GM23338 (cell line): ENCODE measurements at regions not wholly inside any gene's neighbourhood (a gene's known extent, or its start where the extent isn't known, plus 50 kb on each side); places are given as distances from the start of the nearest gene placed in this dataset.
"Not testable (repeated sequence)": the region's sequence is repeated elsewhere in the genome, so short reads cannot be mapped to it uniquely, and the experiment has no call there.

ENCODE experiments used
- ATAC-seq: fragments of 200-7000 bp; cut with Tn5 transposase; 3 replicates; pipeline ENCODE4 v1.9.1; 2020
- DNase-seq: peaks from one replicate; pipeline ENCODE4 v3.0.0-alpha.2; 2015; ENCODE audit warnings: low spot score
- H2AFZ ChIP-seq: fragments of 200-600 bp; sonication (generic); 2 replicates; pipeline ENCODE4 v1.8.0; 2016; ENCODE audit warnings: antibody characterized with exemption, mild to moderate bottlenecking, moderate library complexity
- H3F3A ChIP-seq: fragments of 200-600 bp; sonication (generic); replicated peaks from 2 replicates; pipeline ENCODE4 v1.8.0; 2017; ENCODE audit warnings: antibody characterized with exemption, mixed run types, low read depth
- H3K27ac ChIP-seq: fragments of 200-600 bp; sonication (generic); 2 replicates; pipeline ENCODE4 v1.6.1; 2016; ENCODE audit warnings: low read depth
- H3K27me3 ChIP-seq: fragments of 200-600 bp; sonication (generic); 2 replicates; pipeline ENCODE4 v1.8.0; 2016; ENCODE audit warnings: mild to moderate bottlenecking, mixed run types, moderate library complexity; ENCODE audit not compliant: insufficient read depth
- H3K36me3 ChIP-seq: fragments of 200-600 bp; sonication (generic); 2 replicates; pipeline ENCODE4 v1.8.0; 2016; ENCODE audit warnings: mild to moderate bottlenecking; ENCODE audit not compliant: insufficient read depth
- H3K4me1 ChIP-seq: fragments of 200-600 bp; sonication (generic); 2 replicates; pipeline ENCODE4 v1.8.0; 2016; ENCODE audit warnings: mild to moderate bottlenecking, moderate library complexity; ENCODE audit not compliant: insufficient read depth
- H3K4me2 ChIP-seq: fragments of 200-600 bp; sonication (generic); 2 replicates; pipeline ENCODE4 v1.7.1; 2017; ENCODE audit warnings: mixed run types
- H3K4me3 ChIP-seq: fragments of 200-600 bp; sonication (generic); 2 replicates; pipeline ENCODE4 v1.6.1; 2016; ENCODE audit warnings: mixed run types
- H3K79me2 ChIP-seq: fragments of 200-600 bp; sonication (generic); replicated peaks from 2 replicates; pipeline ENCODE4 v1.8.0; 2017; ENCODE audit warnings: mild to moderate bottlenecking; ENCODE audit not compliant: insufficient read depth
- H3K9me2 ChIP-seq: fragments of 200-600 bp; sonication (generic); 2 replicates; pipeline ENCODE4 v1.8.0; 2017; ENCODE audit not compliant: insufficient read depth
- H4K20me1 ChIP-seq: fragments of 200-600 bp; sonication (generic); replicated peaks from 2 replicates; pipeline ENCODE4 v1.8.0; 2017; ENCODE audit warnings: mild to moderate bottlenecking; ENCODE audit not compliant: insufficient read depth
- H3K27ac Mint-ChIP-seq: 2 replicates; pipeline ENCODE4 v1.8.0; 2020; ENCODE audit warnings: inconsistent platforms, mild to moderate bottlenecking, moderate library complexity, mixed read lengths
- H3K27me3 Mint-ChIP-seq: 3 replicates; pipeline ENCODE4 v1.8.0; 2022; ENCODE audit warnings: low read depth, mild to moderate bottlenecking, moderate library complexity, mixed read lengths, inconsistent platforms; ENCODE audit not compliant: insufficient read depth, poor library complexity
- H3K36me3 Mint-ChIP-seq: 3 replicates; pipeline ENCODE4 v1.8.0; 2021; ENCODE audit warnings: low read depth, mild to moderate bottlenecking, inconsistent platforms, moderate library complexity, mixed read lengths
- H3K4me1 Mint-ChIP-seq: 3 replicates; pipeline ENCODE4 v1.8.0; 2020; ENCODE audit warnings: mild to moderate bottlenecking, inconsistent platforms, mixed read lengths
- H3K4me3 Mint-ChIP-seq: 3 replicates; pipeline ENCODE4 v1.8.0; 2021; ENCODE audit warnings: moderate library complexity, mild to moderate bottlenecking, inconsistent platforms, mixed read lengths
- H3K9me3 Mint-ChIP-seq: 3 replicates; pipeline ENCODE4 v1.8.0; 2020; ENCODE audit warnings: moderate library complexity, mild to moderate bottlenecking, inconsistent platforms, mixed read lengths

- peaks cover 78% of the 10 kb centered on the region for H3K9me3 Mint-ChIP-seq
These were observed 2887.5 kb upstream of the TEKT4 start for GRCh38 chr2:91983696-91984095.

DNA sequence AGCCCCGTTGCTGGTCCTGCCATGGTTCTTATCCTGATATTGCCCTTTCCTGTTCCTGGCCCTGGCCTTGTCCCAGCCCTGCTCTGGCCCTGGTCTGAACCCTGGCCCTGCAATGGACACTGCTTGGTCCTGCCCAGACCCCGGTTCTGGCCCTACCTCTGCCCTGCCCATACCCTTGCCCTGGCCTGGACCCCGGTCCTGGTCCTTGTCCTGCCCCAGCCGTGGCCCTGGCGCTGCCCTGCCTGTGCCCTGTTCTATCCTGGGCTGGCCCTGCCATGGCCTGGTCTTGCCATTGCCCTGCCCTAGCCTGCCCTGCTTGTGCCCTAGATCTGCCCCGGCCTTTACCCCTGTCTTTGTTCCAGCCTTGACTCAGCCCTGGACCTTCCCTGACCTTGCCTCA is 2887.1 kb upstream of the TEKT4 start:
- not testable (repeated sequence) for H3K36me3 ChIP-seq, DNase-seq, H4K20me1 ChIP-seq, ATAC-seq, H3K27ac ChIP-seq, H3K4me1 ChIP-seq, H3F3A ChIP-seq, H3K4me1 Mint-ChIP-seq, H3K9me2 ChIP-seq, H3K4me2 ChIP-seq, H3K4me3 Mint-ChIP-seq, H2AFZ ChIP-seq, H3K27me3 ChIP-seq, H3K79me2 ChIP-seq, H3K27ac Mint-ChIP-seq, H3K27me3 Mint-ChIP-seq, H3K4me3 ChIP-seq
- peaks cover 74% of the 10 kb centered on the region for H3K9me3 Mint-ChIP-seq
- peaks cover 39% of the 10 kb centered on the region for H3K36me3 Mint-ChIP-seq

More at GRCh38 chr2:91983696-91984095, 2887.5 kb upstream of the TEKT4 start:
- not testable (repeated sequence) for DNase-seq, H3K79me2 ChIP-seq, H3K4me1 ChIP-seq, H3K4me1 Mint-ChIP-seq, H3K4me3 Mint-ChIP-seq, H3K27me3 ChIP-seq, H3F3A ChIP-seq, ATAC-seq, H3K27me3 Mint-ChIP-seq, H2AFZ ChIP-seq, H3K27ac Mint-ChIP-seq, H3K9me2 ChIP-seq, H3K36me3 ChIP-seq, H3K4me2 ChIP-seq, H3K4me3 ChIP-seq, H3K27ac ChIP-seq, H4K20me1 ChIP-seq
- H3K36me3 Mint-ChIP-seq = peaks cover 39% of the 10 kb centered on the region

DNA sequence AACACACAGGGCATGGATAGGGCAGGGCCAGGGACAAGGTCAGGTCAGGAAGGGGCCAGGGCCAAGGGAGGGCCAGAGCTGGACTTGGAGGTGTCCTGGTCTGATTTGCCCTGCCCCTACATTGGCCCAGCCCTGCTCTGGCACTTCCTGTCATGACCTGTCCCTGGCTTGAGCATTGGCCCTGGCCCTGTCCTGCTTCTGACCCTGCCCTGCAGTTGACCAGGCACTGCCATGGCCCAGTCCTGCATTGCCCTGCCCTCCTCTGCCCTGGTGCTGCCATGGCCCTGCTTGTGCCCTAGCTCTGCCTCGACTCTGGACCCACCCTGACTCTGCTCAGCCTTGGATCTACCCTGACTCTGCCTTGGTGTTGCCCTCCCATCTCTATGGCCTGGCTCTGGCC is 2885.7 kb upstream of the TEKT4 start:
- H3K4me1 Mint-ChIP-seq, H3K27me3 ChIP-seq, H3K27me3 Mint-ChIP-seq, H3K4me2 ChIP-seq, H3K79me2 ChIP-seq, H3K4me3 Mint-ChIP-seq, H3K36me3 ChIP-seq, DNase-seq, H3F3A ChIP-seq, ATAC-seq, H4K20me1 ChIP-seq, H3K4me1 ChIP-seq, H3K4me3 ChIP-seq, H3K9me2 ChIP-seq, H3K27ac ChIP-seq, H3K27ac Mint-ChIP-seq, H2AFZ ChIP-seq: not testable (repeated sequence)
- Mint-ChIP-seq H3K9me3 (peaks cover 61% of the 10 kb centered on the region), H3K36me3 (peaks cover 39% of the 10 kb centered on the region)

GRCh38 chr2:91986893-91987292 is 2884.3 kb upstream of the TEKT4 start:
- DNase-seq, H3K27me3 ChIP-seq, H3K79me2 ChIP-seq, H3K4me3 Mint-ChIP-seq, H3K36me3 ChIP-seq, H3K4me2 ChIP-seq, H3F3A ChIP-seq, H3K4me3 ChIP-seq, H3K27ac ChIP-seq, H3K4me1 Mint-ChIP-seq, H2AFZ ChIP-seq, H3K27ac Mint-ChIP-seq, ATAC-seq, H4K20me1 ChIP-seq, H3K9me2 ChIP-seq, H3K4me1 ChIP-seq, H3K27me3 Mint-ChIP-seq: not testable (repeated sequence)
- Mint-ChIP-seq H3K36me3 (peaks cover 31% of the 10 kb centered on the region), H3K9me3 (peaks cover 47% of the 10 kb centered on the region)

- not testable (repeated sequence) for H4K20me1 ChIP-seq, ATAC-seq, H3K27me3 Mint-ChIP-seq, DNase-seq, H2AFZ ChIP-seq, H3K9me2 ChIP-seq, H3K4me2 ChIP-seq, H3K79me2 ChIP-seq, H3K36me3 ChIP-seq, H3K27me3 ChIP-seq, H3K4me3 Mint-ChIP-seq, H3K4me1 ChIP-seq, H3K4me1 Mint-ChIP-seq, H3K27ac Mint-ChIP-seq, H3F3A ChIP-seq, H3K27ac ChIP-seq, H3K4me3 ChIP-seq
- Mint-ChIP-seq H3K36me3 (peaks cover 21% of the 10 kb centered on the region), H3K9me3 (peaks cover 38% of the 10 kb centered on the region)
These were observed 2882.5 kb upstream of the TEKT4 start for GRCh38 chr2:91988754-91989153.

- Mint-ChIP-seq H3K9me3 (peaks cover 30% of the 10 kb centered on the region), H3K36me3 (peaks cover 14% of the 10 kb centered on the region)
- not testable (repeated sequence) for H3K4me1 ChIP-seq, DNase-seq, H3K4me1 Mint-ChIP-seq, H3F3A ChIP-seq, H2AFZ ChIP-seq, H3K4me3 Mint-ChIP-seq, H3K27ac ChIP-seq, H3K27me3 ChIP-seq, H3K27ac Mint-ChIP-seq, H4K20me1 ChIP-seq, H3K9me2 ChIP-seq, H3K36me3 ChIP-seq, H3K27me3 Mint-ChIP-seq, ATAC-seq, H3K79me2 ChIP-seq, H3K4me2 ChIP-seq, H3K4me3 ChIP-seq
These were observed 2881.4 kb upstream of the TEKT4 start for GRCh38 chr2:91989781-91990180.

DNA sequence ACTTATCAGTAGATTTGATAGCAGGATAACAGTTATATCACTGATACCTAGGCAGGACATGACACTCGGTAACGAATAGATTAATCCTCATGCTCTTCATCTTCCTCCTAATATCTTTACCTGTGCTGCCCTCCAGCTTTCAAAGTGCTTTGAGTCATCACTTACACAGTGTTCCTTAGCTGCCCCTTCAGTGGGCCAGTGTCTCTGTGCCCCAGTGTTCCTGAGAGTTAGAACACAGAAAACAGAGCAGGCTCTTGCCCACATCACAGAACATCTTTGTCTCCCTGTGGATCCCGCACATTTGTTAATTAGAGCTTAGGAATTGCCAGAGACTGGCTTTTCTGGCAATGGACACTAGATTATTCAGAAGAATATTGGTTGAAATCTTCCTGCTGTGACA is 2864.7 kb upstream of the TEKT4 start:
- H3K4me3 Mint-ChIP-seq, DNase-seq, H2AFZ ChIP-seq, H3K27me3 Mint-ChIP-seq, H3K27ac ChIP-seq, H3K4me3 ChIP-seq, H3K4me2 ChIP-seq, H3F3A ChIP-seq, H3K27ac Mint-ChIP-seq, H4K20me1 ChIP-seq, H3K36me3 Mint-ChIP-seq, H3K36me3 ChIP-seq, H3K79me2 ChIP-seq, H3K27me3 ChIP-seq, H3K9me2 ChIP-seq, ATAC-seq, H3K4me1 Mint-ChIP-seq, H3K4me1 ChIP-seq: not testable (repeated sequence)
- peaks cover 64% of the 10 kb centered on the region for H3K9me3 Mint-ChIP-seq
